Parathyroid adenoma (tissue), 2 donors: ENCODE measurements at regions not wholly inside any gene's neighbourhood (a gene's known extent, or its start where the extent isn't known, plus 50 kb on each side); places are given as distances from the start of the nearest gene placed in this dataset.

Experiments used
- H2AFZ ChIP-seq: fragments of 300-600 bp; sonication (generic); one replicate; pipeline ENCODE4 v1.7.0; 2017; ENCODE audit warnings: antibody characterized with exemption, mild to moderate bottlenecking
- H3K27ac ChIP-seq: fragments of 300-600 bp; sonication (generic); one replicate; pipeline ENCODE4 v1.7.0; 2017
- H3K27me3 ChIP-seq: fragments of 300-600 bp; sonication (generic); one replicate; pipeline ENCODE4 v1.7.0; 2017; ENCODE audit warnings: low read length; ENCODE audit not compliant: control insufficient read depth, insufficient read depth
- H3K36me3 ChIP-seq: fragments of 300-600 bp; sonication (generic); one replicate; pipeline ENCODE4 v1.7.0; 2017; ENCODE audit warnings: low read length; ENCODE audit not compliant: control insufficient read depth, insufficient read depth
- H3K4me1 ChIP-seq: fragments of 300-600 bp; sonication (generic); one replicate; pipeline ENCODE4 v1.7.0; 2017; ENCODE audit warnings: control low read depth
- H3K4me2 ChIP-seq: fragments of 300-600 bp; sonication (generic); one replicate; pipeline ENCODE4 v1.7.0; 2017; ENCODE audit warnings: low read length
- H3K4me3 ChIP-seq: fragments of 300-600 bp; sonication (generic); one replicate; pipeline ENCODE4 v1.7.0; 2017; ENCODE audit warnings: low read depth, low read length
- H3K79me2 ChIP-seq: fragments of 300-600 bp; sonication (generic); one replicate; pipeline ENCODE4 v1.7.0; 2017; ENCODE audit warnings: control low read depth
- H3K9ac ChIP-seq: fragments of 300-600 bp; sonication (generic); one replicate; pipeline ENCODE4 v1.7.0; 2017; ENCODE audit warnings: mild to moderate bottlenecking
- H3K9me3 ChIP-seq: fragments of 300-600 bp; sonication (generic); one replicate; pipeline ENCODE4 v1.7.0; 2017; ENCODE audit warnings: low read length; ENCODE audit not compliant: control insufficient read depth
- TF ChIP-seq, protein P1 (sequence below): fragments of 300-600 bp; sonication (generic); IDR thresholded peaks from one replicate; pipeline ENCODE4 v1.7.0; 2017; ENCODE audit warnings: antibody characterized with exemption, mild to moderate bottlenecking
- donor health status: primary hyperparathyroidism.

DNA sequence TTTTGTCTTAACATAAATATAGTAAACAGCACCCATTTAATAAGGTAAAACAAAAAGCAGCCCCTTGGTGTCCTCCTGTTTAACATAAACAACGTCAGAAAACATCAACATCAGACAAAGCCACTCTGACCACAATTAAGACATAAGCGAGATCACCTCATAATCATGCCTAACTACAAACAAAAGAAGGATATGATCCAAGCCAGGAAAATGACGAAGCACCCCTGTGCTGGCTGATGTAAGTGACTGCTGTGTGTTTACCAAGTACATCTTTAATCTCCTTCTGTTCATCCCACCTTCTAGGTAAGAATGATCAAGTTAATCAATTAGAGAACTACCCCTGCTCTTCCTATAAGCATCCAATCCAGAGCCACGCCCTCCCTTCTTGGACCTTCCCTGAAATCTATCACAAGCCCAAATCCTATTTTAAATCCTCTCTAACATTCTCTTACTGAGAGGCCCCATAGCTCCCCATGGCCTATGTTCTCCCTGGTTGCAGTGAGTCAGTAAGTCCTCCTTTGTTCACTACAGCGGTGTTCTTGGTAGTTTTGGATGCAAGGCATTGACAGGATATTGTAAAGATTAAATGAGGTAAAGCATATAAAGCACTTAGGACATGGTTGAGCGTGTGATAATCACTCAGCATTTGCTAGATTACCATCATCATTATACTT is 424.2 kb downstream of the TSN start:
- H3K79me2 ChIP-seq, result no peaks in the 10 kb centered on the region
- H3K27me3 ChIP-seq, result no peaks in the 10 kb centered on the region
- no peaks in the 10 kb centered on the region for H3K9me3 ChIP-seq
- no peak overlapping the region for H3K4me3 ChIP-seq
- H3K36me3 ChIP-seq, result no peaks in the 10 kb centered on the region
- no peak overlapping the region for H3K4me2 ChIP-seq
- no peak overlapping the region for H3K27ac ChIP-seq
- no peak overlapping the region for H2AFZ ChIP-seq
- H3K9ac ChIP-seq, result no peak overlapping the region
- no peaks in the 10 kb centered on the region for H3K4me1 ChIP-seq
- TF ChIP-seq, protein P1, sequence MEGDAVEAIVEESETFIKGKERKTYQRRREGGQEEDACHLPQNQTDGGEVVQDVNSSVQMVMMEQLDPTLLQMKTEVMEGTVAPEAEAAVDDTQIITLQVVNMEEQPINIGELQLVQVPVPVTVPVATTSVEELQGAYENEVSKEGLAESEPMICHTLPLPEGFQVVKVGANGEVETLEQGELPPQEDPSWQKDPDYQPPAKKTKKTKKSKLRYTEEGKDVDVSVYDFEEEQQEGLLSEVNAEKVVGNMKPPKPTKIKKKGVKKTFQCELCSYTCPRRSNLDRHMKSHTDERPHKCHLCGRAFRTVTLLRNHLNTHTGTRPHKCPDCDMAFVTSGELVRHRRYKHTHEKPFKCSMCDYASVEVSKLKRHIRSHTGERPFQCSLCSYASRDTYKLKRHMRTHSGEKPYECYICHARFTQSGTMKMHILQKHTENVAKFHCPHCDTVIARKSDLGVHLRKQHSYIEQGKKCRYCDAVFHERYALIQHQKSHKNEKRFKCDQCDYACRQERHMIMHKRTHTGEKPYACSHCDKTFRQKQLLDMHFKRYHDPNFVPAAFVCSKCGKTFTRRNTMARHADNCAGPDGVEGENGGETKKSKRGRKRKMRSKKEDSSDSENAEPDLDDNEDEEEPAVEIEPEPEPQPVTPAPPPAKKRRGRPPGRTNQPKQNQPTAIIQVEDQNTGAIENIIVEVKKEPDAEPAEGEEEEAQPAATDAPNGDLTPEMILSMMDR, result no peak

DNA sequence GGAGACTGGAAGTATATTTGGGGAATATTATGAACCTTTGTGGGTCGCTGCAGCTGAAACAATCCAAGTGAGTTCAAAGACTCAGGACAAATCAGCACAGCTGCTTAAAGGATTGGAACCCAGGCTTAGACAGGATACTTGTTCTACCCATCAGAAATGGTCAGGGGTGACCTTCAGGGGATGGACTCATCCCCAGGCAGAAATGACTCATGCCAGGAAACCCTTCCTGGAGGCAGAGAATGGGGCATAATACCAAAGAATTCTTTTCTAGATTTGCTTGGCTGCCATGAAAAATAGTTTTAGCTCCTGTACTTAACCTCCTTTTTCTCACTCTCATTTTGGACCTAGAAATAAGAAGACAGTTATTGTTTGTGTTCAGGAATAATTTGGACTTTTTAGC is 425.5 kb downstream of the TSN start:
- H3K79me2 ChIP-seq, result no peaks in the 10 kb centered on the region
- no peak overlapping the region for H2AFZ ChIP-seq
- H3K4me2 ChIP-seq, result no peak overlapping the region
- TF ChIP-seq, protein P1, result no peak
- no peaks in the 10 kb centered on the region for H3K36me3 ChIP-seq
- no peak overlapping the region for H3K9ac ChIP-seq
- no peaks in the 10 kb centered on the region for H3K27me3 ChIP-seq
- no peaks in the 10 kb centered on the region for H3K4me1 ChIP-seq
- no peaks in the 10 kb centered on the region for H3K9me3 ChIP-seq
- H3K27ac ChIP-seq, result no peak overlapping the region
- no peak overlapping the region for H3K4me3 ChIP-seq

DNA sequence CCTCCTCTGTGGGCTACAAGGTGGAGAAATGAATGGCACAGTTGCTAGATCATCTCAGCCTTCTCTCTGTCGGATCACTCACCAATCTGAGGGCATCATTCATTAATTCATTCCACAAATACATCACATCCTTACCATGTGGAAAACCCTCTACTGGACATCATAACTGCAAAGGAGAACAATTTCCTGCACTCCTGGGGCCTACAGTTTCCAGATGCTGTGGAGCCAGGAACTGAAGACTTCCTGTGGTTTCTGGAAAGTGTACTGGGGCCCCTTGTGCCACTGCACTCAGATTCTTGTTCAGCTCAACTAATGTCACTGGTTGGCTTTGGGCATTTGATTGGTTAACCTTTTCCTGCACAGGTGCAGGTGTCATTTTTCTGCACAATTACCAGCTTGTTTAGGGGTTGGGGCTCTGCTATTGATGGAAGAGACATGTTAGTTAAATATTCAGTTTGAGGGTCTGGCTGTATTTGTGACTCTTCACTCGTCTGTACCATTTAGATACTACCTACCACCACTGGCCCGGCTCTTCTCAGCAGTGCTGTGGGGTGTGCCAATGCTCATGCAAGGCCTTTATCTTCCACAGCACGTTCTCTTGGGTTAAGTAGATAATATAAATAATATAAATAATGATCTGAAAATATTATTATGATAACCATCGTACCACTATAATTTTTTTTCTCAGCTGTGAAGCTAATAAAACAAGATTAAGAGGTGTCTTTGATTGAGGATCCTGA is 427.3 kb downstream of the TSN start:
- TF ChIP-seq, protein P1, result no peak
- Histone ChIP-seq H3K9ac (no peak overlapping the region), H3K36me3 (no peaks in the 10 kb centered on the region), H3K4me2 (no peak overlapping the region), H3K27me3 (no peaks in the 10 kb centered on the region), H3K79me2 (no peaks in the 10 kb centered on the region), H3K27ac (no peak overlapping the region), H2AFZ (no peak overlapping the region), H3K9me3 (no peaks in the 10 kb centered on the region), H3K4me3 (no peak overlapping the region), H3K4me1 (no peaks in the 10 kb centered on the region)

- H3K4me2 ChIP-seq, result no peak overlapping the region
- H2AFZ ChIP-seq, result no peak overlapping the region
- TF ChIP-seq, protein P1, result no peak
- no peaks in the 10 kb centered on the region for H3K9me3 ChIP-seq
- no peak overlapping the region for H3K4me3 ChIP-seq
- no peaks in the 10 kb centered on the region for H3K36me3 ChIP-seq
- no peaks in the 10 kb centered on the region for H3K79me2 ChIP-seq
- H3K27me3 ChIP-seq, result no peaks in the 10 kb centered on the region
- no peak overlapping the region for H3K27ac ChIP-seq
- no peaks in the 10 kb centered on the region for H3K4me1 ChIP-seq
- H3K9ac ChIP-seq, result no peak overlapping the region
These were observed 428.4 kb downstream of the TSN start for GRCh38 chr2:122183890-122184289.
